GM12878 (cell line): ENCODE measurements at regions not wholly inside any gene's neighbourhood (a gene's known extent, or its start where the extent isn't known, plus 50 kb on each side); places are given as distances from the start of the nearest gene placed in this dataset.
"Not testable (repeated sequence)": the region's sequence is repeated elsewhere in the genome, so short reads cannot be mapped to it uniquely, and the experiment has no call there.

Experiments
- CHD2 ChIP-seq: IDR thresholded peaks from 2 replicates; pipeline ENCODE4 v1.6.1; 2011; ENCODE audit warnings: low read depth, low read length, improper control_type of control experiment, borderline replicate concordance
- EZH2 ChIP-seq: IDR thresholded peaks from 2 replicates; pipeline ENCODE4 v1.6.1; 2012; ENCODE audit warnings: low read depth, mild to moderate bottlenecking, control low read depth, inconsistent platforms, low read length, borderline replicate concordance; ENCODE audit not compliant: control insufficient read depth
- POLR2A ChIP-seq: IDR thresholded peaks from 2 replicates; pipeline ENCODE4 v1.6.1; 2011; ENCODE audit warnings: low read depth, mild to moderate bottlenecking, low read length
- RAD21 ChIP-seq: IDR thresholded peaks from 2 replicates; pipeline ENCODE4 v1.6.1; 2011; ENCODE audit warnings: mild to moderate bottlenecking, low read depth, low read length, moderate library complexity; ENCODE audit not compliant: insufficient read depth
- SMARCA5 ChIP-seq: fragments of 450-650 bp; IDR thresholded peaks from 2 replicates; pipeline ENCODE4 v1.6.1; 2017; ENCODE audit warnings: mild to moderate bottlenecking
- TF ChIP-seq, protein P1 (sequence below), 3 experiments: IDR thresholded peaks in 2 of 3; conservative IDR thresholded peaks in 1 of 3; 2 replicates each; pipeline ENCODE4 v1.5.1; 2011; ENCODE audit warnings: low read depth in 3 of 3, low read length in 3 of 3, mild to moderate bottlenecking in 3 of 3, control low read depth in 2 of 3, moderate library complexity in 2 of 3, inconsistent platforms in 1 of 3, mixed read lengths in 1 of 3; ENCODE audit not compliant: control insufficient read depth in 2 of 3, insufficient read depth in 1 of 3; ENCODE audit errors: extremely low read depth in 1 of 3

DNA sequence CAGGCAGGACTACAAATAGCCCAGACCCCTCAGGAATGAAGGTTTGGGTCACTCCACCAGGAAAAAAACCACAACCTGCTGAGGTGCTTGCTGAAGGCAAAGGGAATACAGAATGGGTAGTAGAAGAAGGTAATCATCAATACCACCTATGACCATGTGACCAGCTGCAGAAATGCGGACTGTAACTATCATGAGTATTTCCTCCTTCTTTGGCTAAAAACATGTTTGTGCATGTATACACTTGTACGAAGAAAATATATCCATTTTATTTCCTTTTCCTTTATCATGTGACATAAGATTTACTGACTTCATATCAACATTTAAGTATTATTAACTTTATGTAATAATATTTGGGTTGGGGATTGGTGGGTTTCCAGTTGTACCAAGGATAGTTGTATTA is 58.3 kb upstream of the TINAGL1 start:
- TF ChIP-seq, protein P1, sequence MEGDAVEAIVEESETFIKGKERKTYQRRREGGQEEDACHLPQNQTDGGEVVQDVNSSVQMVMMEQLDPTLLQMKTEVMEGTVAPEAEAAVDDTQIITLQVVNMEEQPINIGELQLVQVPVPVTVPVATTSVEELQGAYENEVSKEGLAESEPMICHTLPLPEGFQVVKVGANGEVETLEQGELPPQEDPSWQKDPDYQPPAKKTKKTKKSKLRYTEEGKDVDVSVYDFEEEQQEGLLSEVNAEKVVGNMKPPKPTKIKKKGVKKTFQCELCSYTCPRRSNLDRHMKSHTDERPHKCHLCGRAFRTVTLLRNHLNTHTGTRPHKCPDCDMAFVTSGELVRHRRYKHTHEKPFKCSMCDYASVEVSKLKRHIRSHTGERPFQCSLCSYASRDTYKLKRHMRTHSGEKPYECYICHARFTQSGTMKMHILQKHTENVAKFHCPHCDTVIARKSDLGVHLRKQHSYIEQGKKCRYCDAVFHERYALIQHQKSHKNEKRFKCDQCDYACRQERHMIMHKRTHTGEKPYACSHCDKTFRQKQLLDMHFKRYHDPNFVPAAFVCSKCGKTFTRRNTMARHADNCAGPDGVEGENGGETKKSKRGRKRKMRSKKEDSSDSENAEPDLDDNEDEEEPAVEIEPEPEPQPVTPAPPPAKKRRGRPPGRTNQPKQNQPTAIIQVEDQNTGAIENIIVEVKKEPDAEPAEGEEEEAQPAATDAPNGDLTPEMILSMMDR (IDR thresholded peaks at IDR 0.05 in 2 of 3, conservative IDR thresholded peaks at IDR 0.05 in 1 of 3; ENCODE audit: control insufficient read depth in 2 of 3, extremely low read depth in 1 of 3, insufficient read depth in 1 of 3, low read depth in 3 of 3, low read length in 3 of 3) = not testable (repeated sequence)
- not testable (repeated sequence) for TF ChIP-seq EZH2, CHD2, SMARCA5, RAD21, POLR2A
